GM18517 (cell line): ENCODE measurements at regions not wholly inside any gene's neighbourhood (a gene's known extent, or its start where the extent isn't known, plus 50 kb on each side); places are given as distances from the start of the nearest gene placed in this dataset.

Experiments
- ATAC-seq: cut with Tn5 transposase; IDR thresholded peaks from one replicate; pipeline ENCODE4 v1.9.1; 2021; ENCODE audit warnings: mild to moderate bottlenecking, moderate library complexity; ENCODE audit not compliant: unreplicated experiment

GRCh38 chrX:15918003-15918402, 63.4 kb upstream of the AP1S2 start:
- ATAC-seq: no peak

- no peak for ATAC-seq
Measured at GRCh38 chrX:15916704-15917084, 62.1 kb upstream of the AP1S2 start.

- no peak for ATAC-seq
Measured at GRCh38 chrX:15915959-15916703, 61.5 kb upstream of the AP1S2 start.

- ATAC-seq: no peak
Measured at GRCh38 chrX:15914486-15914885, 59.9 kb upstream of the AP1S2 start.

- no peak for ATAC-seq
Measured at GRCh38 chrX:15913146-15913545, 58.5 kb upstream of the AP1S2 start.

GRCh38 chrX:15911734-15912550, 57.3 kb upstream of the AP1S2 start:
- no peak for ATAC-seq

GRCh38 chrX:15909605-15910004, 55.0 kb upstream of the AP1S2 start:
- ATAC-seq: no peak

- ATAC-seq: no peak
Measured at GRCh38 chrX:15908603-15909290, 54.1 kb upstream of the AP1S2 start.

- ATAC-seq: no peak
Measured at GRCh38 chrX:15906041-15906943, 51.7 kb upstream of the AP1S2 start.
